ENCODE measurements at regions not wholly inside any gene's neighbourhood (a gene's known extent, or its start where the extent isn't known, plus 50 kb on each side); places are given as distances from the start of the nearest gene placed in this dataset.

- no peak for DNase-seq
- Histone ChIP-seq H3K27me3 (no peaks in the 10 kb centered on the region), H3K4me1 (no peaks in the 10 kb centered on the region), H3K36me3 (no peaks in the 10 kb centered on the region), H3K4me3 (ENCODE audit: low read depth, low read length) (no peak overlapping the region), H3K9me3 (no peaks in the 10 kb centered on the region)
- TF ChIP-seq CTCF (IDR thresholded peaks at IDR 0.05; ENCODE audit: low read depth, low read length), result no peak
These were observed 55.6 kb upstream of the ACMSD start for GRCh38 chr2:134782792-134783191.

GRCh38 chr2:134783912-134784311, 54.5 kb upstream of the ACMSD start:
- Histone ChIP-seq H3K9me3 (no peaks in the 10 kb centered on the region), H3K36me3 (no peaks in the 10 kb centered on the region), H3K27me3 (no peaks in the 10 kb centered on the region), H3K4me3 (ENCODE audit: low read depth, low read length) (no peak overlapping the region), H3K4me1 (no peaks in the 10 kb centered on the region)
- no peak for TF ChIP-seq CTCF (IDR thresholded peaks at IDR 0.05; ENCODE audit: low read depth, low read length)
- DNase-seq, result no peak

GRCh38 chr2:134785659-134786430, 52.6 kb upstream of the ACMSD start:
- no peaks in the 10 kb centered on the region for H3K9me3 ChIP-seq
- H3K4me3 ChIP-seq (ENCODE audit: low read depth, low read length), result no peak overlapping the region
- H3K27me3 ChIP-seq, result no peaks in the 10 kb centered on the region
- no peaks in the 10 kb centered on the region for H3K36me3 ChIP-seq
- no peak for DNase-seq
- no peaks in the 10 kb centered on the region for H3K4me1 ChIP-seq
- TF ChIP-seq CTCF (IDR thresholded peaks at IDR 0.05; ENCODE audit: low read depth, low read length), result no peak

GRCh38 chr2:134788417-134788816, 50.0 kb upstream of the ACMSD start:
- TF ChIP-seq CTCF (IDR thresholded peaks at IDR 0.05; ENCODE audit: low read depth, low read length), result no peak
- H3K36me3 ChIP-seq, result no peaks in the 10 kb centered on the region
- H3K9me3 ChIP-seq, result no peaks in the 10 kb centered on the region
- no peaks in the 10 kb centered on the region for H3K4me1 ChIP-seq
- H3K27me3 ChIP-seq, result no peaks in the 10 kb centered on the region
- no peak for DNase-seq
- H3K4me3 ChIP-seq (ENCODE audit: low read depth, low read length), result no peak overlapping the region

Measured in BE2C (cell line).